ENCODE measurements at regions not wholly inside any gene's neighbourhood (a gene's known extent, or its start where the extent isn't known, plus 50 kb on each side); places are given as distances from the start of the nearest gene placed in this dataset.

GRCh38 chr6:129940454-129941195 lies 77.8 kb upstream of the L3MBTL3 start:
- H3K27me3 ChIP-seq = no peaks in the 10 kb centered on the region
- H3K36me3 ChIP-seq = no peaks in the 10 kb centered on the region
- no peak overlapping the region for H3K27ac ChIP-seq
- intact Hi-C loops (cut with DNase I) = no loop called here
- no peak for TF ChIP-seq CTCF (IDR thresholded peaks at IDR 0.05)
- no peak for DNase-seq
- no peaks in the 10 kb centered on the region for H3K9me3 ChIP-seq
- no peak for ATAC-seq
- H3K4me3 ChIP-seq = no peak overlapping the region
- H3K4me1 ChIP-seq = no peaks in the 10 kb centered on the region

GRCh38 chr6:129938249-129939020 lies 77.3 kb upstream of the TMEM244 start:
- no peak for DNase-seq
- no peak overlapping the region for H3K4me3 ChIP-seq
- H3K4me1 ChIP-seq = no peaks in the 10 kb centered on the region
- ATAC-seq = no peak
- H3K36me3 ChIP-seq = no peaks in the 10 kb centered on the region
- no peak overlapping the region for H3K27ac ChIP-seq
- no peak for TF ChIP-seq CTCF (IDR thresholded peaks at IDR 0.05)
- intact Hi-C loops (cut with DNase I) = no loop called here
- H3K9me3 ChIP-seq = no peaks in the 10 kb centered on the region
- H3K27me3 ChIP-seq = no peaks in the 10 kb centered on the region

GRCh38 chr6:129936329-129937165 lies 75.4 kb upstream of the TMEM244 start:
- H3K9me3 ChIP-seq = no peaks in the 10 kb centered on the region
- peak; percentile 53 for TF ChIP-seq CTCF (IDR thresholded peaks at IDR 0.05)
- DNase-seq (no peak), ATAC-seq (peak; percentile 85)
- H3K27ac ChIP-seq = no peak overlapping the region
- H3K4me3 ChIP-seq = no peak overlapping the region
- intact Hi-C loops (cut with DNase I) = no loop called here
- no peaks in the 10 kb centered on the region for H3K36me3 ChIP-seq
- no peaks in the 10 kb centered on the region for H3K27me3 ChIP-seq
- no peaks in the 10 kb centered on the region for H3K4me1 ChIP-seq

- Histone ChIP-seq H3K9me3 (no peaks in the 10 kb centered on the region), H3K4me3 (no peak overlapping the region), H3K36me3 (no peaks in the 10 kb centered on the region), H3K27me3 (no peaks in the 10 kb centered on the region), H3K27ac (no peak overlapping the region), H3K4me1 (no peaks in the 10 kb centered on the region)
- no peak for DNase-seq
- TF ChIP-seq CTCF (IDR thresholded peaks at IDR 0.05) = no peak
- intact Hi-C loops (cut with DNase I) = no loop called here
- ATAC-seq = no peak
Observed at GRCh38 chr6:129932321-129932720, 71.2 kb upstream of the TMEM244 start.

GRCh38 chr6:129929433-129929832 lies 68.3 kb upstream of the TMEM244 start:
- Histone ChIP-seq H3K27ac (no peak overlapping the region), H3K36me3 (no peaks in the 10 kb centered on the region), H3K27me3 (no peaks in the 10 kb centered on the region), H3K9me3 (no peaks in the 10 kb centered on the region), H3K4me1 (no peaks in the 10 kb centered on the region), H3K4me3 (no peak overlapping the region)
- no peak for ATAC-seq
- TF ChIP-seq CTCF (IDR thresholded peaks at IDR 0.05) = no peak
- no peak for DNase-seq
- intact Hi-C loops (cut with DNase I) = no loop called here
